Mesenchymal stem cell (in vitro differentiated cells and primary cell): ENCODE measurements at regions not wholly inside any gene's neighbourhood (a gene's known extent, or its start where the extent isn't known, plus 50 kb on each side); places are given as distances from the start of the nearest gene placed in this dataset.

Source experiments
- DNase-seq: peaks from one replicate; pipeline ENCODE4 v3.0.0-alpha.2; 2013
- H2AFZ ChIP-seq: one replicate; pipeline ENCODE4 v1.6.1; 2013; ENCODE audit warnings: low read depth, mild to moderate bottlenecking, control low read depth, inconsistent platforms, low read length, moderate library complexity
- H2AK5ac ChIP-seq: 2 replicates; pipeline ENCODE4 v1.6.1; 2013; ENCODE audit warnings: low read length, moderate library complexity, mild to moderate bottlenecking, inconsistent platforms; ENCODE audit not compliant: severe bottlenecking
- H2BK120ac ChIP-seq: one replicate; pipeline ENCODE4 v1.6.1; 2013; ENCODE audit warnings: low read depth, mild to moderate bottlenecking, inconsistent platforms, low read length, moderate library complexity
- H2BK12ac ChIP-seq, 2 experiments: one replicate each; pipeline ENCODE4 v1.6.1; 2013; ENCODE audit warnings: inconsistent platforms in 2 of 2, low read length in 2 of 2, mild to moderate bottlenecking in 2 of 2, moderate library complexity in 2 of 2, control low read depth in 1 of 2
- H2BK15ac ChIP-seq: one replicate; pipeline ENCODE4 v1.6.1; 2013; ENCODE audit warnings: mild to moderate bottlenecking, low read depth, inconsistent platforms; ENCODE audit not compliant: poor library complexity, severe bottlenecking
- H2BK5ac ChIP-seq: 2 replicates; pipeline ENCODE4 v1.6.1; 2013; ENCODE audit warnings: low read depth, mild to moderate bottlenecking, low read length, control low read depth, inconsistent platforms; ENCODE audit not compliant: poor library complexity, severe bottlenecking
- H3K14ac ChIP-seq, 2 experiments: one replicate each; pipeline ENCODE4 v1.6.1; 2013; ENCODE audit warnings: inconsistent platforms in 2 of 2, low read length in 2 of 2, control low read depth in 1 of 2, mild to moderate bottlenecking in 1 of 2, moderate library complexity in 1 of 2
- H3K18ac ChIP-seq, 2 experiments: one replicate each; pipeline ENCODE4 v1.6.1; 2013; ENCODE audit warnings: inconsistent platforms in 2 of 2, low read length in 2 of 2, control low read depth in 1 of 2, low read depth in 1 of 2, mild to moderate bottlenecking in 1 of 2
- H3K23ac ChIP-seq, 2 experiments: one replicate each; pipeline ENCODE4 v1.6.1; 2013; ENCODE audit warnings: inconsistent platforms in 2 of 2, low read length in 2 of 2, mild to moderate bottlenecking in 2 of 2, moderate library complexity in 2 of 2, control low read depth in 1 of 2
- H3K27ac ChIP-seq: 2 replicates; pipeline ENCODE4 v1.5.1; 2013; ENCODE audit warnings: mild to moderate bottlenecking, moderate library complexity, low read length, control low read depth, inconsistent platforms; ENCODE audit not compliant: poor library complexity, severe bottlenecking
- H3K27me3 ChIP-seq, 2 experiments: 2 replicates each; pipeline versions ENCODE4 v1.6.1 to v1.7.0; 2013; ENCODE audit warnings: low read length in 2 of 2, mild to moderate bottlenecking in 2 of 2, moderate library complexity in 2 of 2, control low read depth in 1 of 2, inconsistent platforms in 1 of 2; ENCODE audit not compliant: control insufficient read depth in 1 of 2, insufficient read depth in 1 of 2
- H3K36me3 ChIP-seq, 2 experiments: 2 replicates each; pipeline versions ENCODE4 v1.6.1 to v1.7.0; 2013; ENCODE audit warnings: low read length in 2 of 2, control low read depth in 1 of 2, inconsistent platforms in 1 of 2, low read depth in 1 of 2, mild to moderate bottlenecking in 1 of 2; ENCODE audit not compliant: insufficient read depth in 2 of 2, control insufficient read depth in 1 of 2
- H3K4ac ChIP-seq, 2 experiments: one replicate each; pipeline ENCODE4 v1.6.1; 2013; ENCODE audit warnings: inconsistent platforms in 2 of 2, low read length in 2 of 2, mild to moderate bottlenecking in 2 of 2, moderate library complexity in 2 of 2, control low read depth in 1 of 2, low read depth in 1 of 2
- H3K4me1 ChIP-seq: 2 replicates; pipeline ENCODE4 v1.6.1; 2013; ENCODE audit warnings: low read depth, low read length, control low read depth; ENCODE audit not compliant: control insufficient read depth, insufficient read depth
- H3K4me2 ChIP-seq: 2 replicates; pipeline ENCODE4 v1.6.1; 2013; ENCODE audit warnings: low read length, mild to moderate bottlenecking, inconsistent platforms; ENCODE audit not compliant: poor library complexity, severe bottlenecking
- H3K4me3 ChIP-seq, 2 experiments: 2 replicates each; pipeline versions ENCODE4 v1.5.1 to v1.7.0; 2013; ENCODE audit warnings: low read length in 2 of 2, mild to moderate bottlenecking in 2 of 2, control low read depth in 1 of 2, low read depth in 1 of 2; ENCODE audit not compliant: insufficient read depth in 1 of 2
- H3K79me1 ChIP-seq: replicated peaks from 2 replicates; pipeline ENCODE4 v1.6.1; 2013; ENCODE audit warnings: mild to moderate bottlenecking, control low read depth, low read length, inconsistent platforms; ENCODE audit not compliant: poor library complexity, severe bottlenecking
- H3K9ac ChIP-seq: 2 replicates; pipeline ENCODE4 v1.7.0; 2013; ENCODE audit warnings: mild to moderate bottlenecking, low read length, moderate library complexity
- H3K9me3 ChIP-seq: 2 replicates; pipeline ENCODE4 v1.7.0; 2013; ENCODE audit warnings: mild to moderate bottlenecking, low read length; ENCODE audit not compliant: control insufficient read depth
- H4K8ac ChIP-seq: one replicate; pipeline ENCODE4 v1.6.1; 2013; ENCODE audit warnings: inconsistent platforms, mild to moderate bottlenecking, low read length, moderate library complexity
- H4K91ac ChIP-seq: one replicate; pipeline ENCODE4 v1.6.1; 2013; ENCODE audit warnings: mild to moderate bottlenecking, low read length, inconsistent platforms
- WGBS: methylation state at CpG from one replicate; pipeline ENCODE4 v1.1.7; 2013; ENCODE audit warnings: mixed read lengths; 5-methylcytosine and 5-hydroxymethylcytosine counted together

DNA sequence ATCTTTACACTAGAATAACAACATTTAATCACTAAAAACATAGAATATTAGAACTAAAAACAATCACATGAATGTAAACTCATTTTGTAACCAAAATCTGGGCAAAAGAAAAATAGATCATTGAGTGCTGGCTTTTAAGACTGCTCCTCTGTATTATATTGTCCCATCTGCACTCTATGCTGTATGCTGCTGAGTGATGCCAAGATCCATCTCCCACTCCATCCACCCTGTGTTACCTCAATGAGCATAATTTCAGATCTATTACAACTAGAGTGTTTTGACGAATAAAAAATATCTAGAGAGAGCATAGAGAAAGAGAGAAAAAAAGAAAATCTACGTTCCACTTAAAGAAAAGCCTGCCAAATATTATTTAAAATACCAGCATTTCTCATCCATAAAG lies 1060.4 kb downstream of the ZPLD1 start:
- no peaks in the 10 kb centered on the region for H3K27me3 ChIP-seq
- H3K4me1 ChIP-seq: no peaks in the 10 kb centered on the region
- no peak overlapping the region for H4K91ac ChIP-seq
- no peaks in the 10 kb centered on the region for H3K9me3 ChIP-seq
- H3K79me1 ChIP-seq: no peaks in the 10 kb centered on the region
- no peak overlapping the region for H3K18ac ChIP-seq
- no peak overlapping the region for H3K23ac ChIP-seq
- H2BK15ac ChIP-seq: no peak overlapping the region
- H3K27ac ChIP-seq: no peak overlapping the region
- no peak overlapping the region for H3K4me2 ChIP-seq
- H3K4me3 ChIP-seq: no peak overlapping the region
- H2BK120ac ChIP-seq: no peak overlapping the region
- no peak overlapping the region for H3K14ac ChIP-seq
- WGBS: no CpG with 5 or more reads among the region's 2 CpGs
- no peak overlapping the region for H2BK5ac ChIP-seq
- no peak overlapping the region for H2AK5ac ChIP-seq
- H2AFZ ChIP-seq: no peak overlapping the region
- no peak overlapping the region for H4K8ac ChIP-seq
- no peaks in the 10 kb centered on the region for H3K36me3 ChIP-seq
- H3K9ac ChIP-seq: no peak overlapping the region
- H2BK12ac ChIP-seq: no peak overlapping the region
- no peak overlapping the region for H3K4ac ChIP-seq
- DNase-seq: no peak

DNA sequence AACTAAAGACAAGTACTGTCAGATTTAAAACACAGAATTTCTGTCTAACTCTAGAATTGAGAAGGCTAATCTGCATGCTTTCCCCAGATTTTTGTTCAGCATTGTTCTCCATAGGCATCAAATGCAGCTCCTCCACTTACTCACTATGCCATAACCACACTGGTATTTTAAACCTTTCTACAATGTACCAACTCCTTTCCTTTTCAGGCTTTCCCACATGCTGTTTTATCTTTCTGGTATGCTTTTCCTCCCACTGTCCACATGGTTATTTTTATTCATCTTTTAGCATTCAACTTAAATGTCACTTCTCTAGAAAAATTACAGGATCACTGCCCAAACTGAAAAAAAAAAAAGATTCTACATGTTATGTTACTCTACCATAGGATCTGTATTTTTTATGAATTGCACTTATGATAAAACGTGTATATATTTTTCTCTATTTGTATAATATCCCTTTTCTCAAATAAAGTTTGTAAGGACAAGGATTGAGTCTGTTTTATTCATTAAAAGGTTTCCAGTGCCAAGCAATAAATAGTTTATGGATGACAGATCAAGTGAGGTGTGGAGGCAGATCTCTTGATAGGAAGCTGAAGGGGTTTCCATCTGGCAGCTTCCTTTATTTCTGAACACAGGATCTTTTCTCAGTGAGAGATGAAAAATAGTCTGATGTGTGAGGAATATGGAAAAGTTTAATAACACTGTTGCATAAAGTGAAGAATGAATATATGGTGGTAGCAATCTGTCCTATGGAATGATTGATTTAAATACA lies 1064.5 kb downstream of the ZPLD1 start:
- H3K14ac ChIP-seq: no peak overlapping the region
- no peaks in the 10 kb centered on the region for H3K4me1 ChIP-seq
- no peak overlapping the region for H3K4ac ChIP-seq
- H4K91ac ChIP-seq: no peak overlapping the region
- peak overlapping the region; percentile 78 for H3K27ac ChIP-seq
- H3K36me3 ChIP-seq: no peaks in the 10 kb centered on the region
- no peak overlapping the region for H2BK120ac ChIP-seq
- H3K9me3 ChIP-seq: no peaks in the 10 kb centered on the region
- H4K8ac ChIP-seq: no peak overlapping the region
- no peak overlapping the region for H2AFZ ChIP-seq
- no peak overlapping the region for H2BK12ac ChIP-seq
- H3K79me1 ChIP-seq: no peaks in the 10 kb centered on the region
- H3K9ac ChIP-seq: no peak overlapping the region
- H3K4me3 ChIP-seq: no peak overlapping the region
- no peak overlapping the region for H2AK5ac ChIP-seq
- H3K27me3 ChIP-seq: no peaks in the 10 kb centered on the region
- no peak overlapping the region for H3K4me2 ChIP-seq
- DNase-seq: peak; percentile 3
- H3K18ac ChIP-seq: no peak overlapping the region
- H2BK5ac ChIP-seq: no peak overlapping the region
- no peak overlapping the region for H2BK15ac ChIP-seq
- H3K23ac ChIP-seq: no peak overlapping the region
- no CpG with 5 or more reads among the region's 1 CpG for WGBS

DNA sequence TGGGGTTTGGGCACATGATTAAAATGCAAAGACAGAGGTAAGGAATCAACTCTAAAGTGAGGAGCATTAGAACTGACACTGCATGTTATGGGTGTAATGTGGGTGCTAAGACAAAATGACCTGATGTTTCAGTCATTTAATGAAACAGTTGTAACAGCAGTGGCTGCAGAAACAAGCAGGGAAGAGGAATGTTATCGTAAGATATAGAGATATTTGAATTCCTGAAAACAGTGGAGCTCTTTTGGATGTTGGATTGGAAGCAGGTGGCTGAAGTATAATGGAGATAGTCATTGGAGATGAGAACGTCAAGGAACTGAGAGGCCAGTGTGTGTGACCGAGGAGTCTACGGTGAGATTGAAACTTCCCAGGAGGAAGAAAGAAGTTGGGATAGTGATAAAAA lies 1065.2 kb downstream of the ZPLD1 start:
- DNase-seq: no peak
- H3K4me2 ChIP-seq: no peak overlapping the region
- H3K27me3 ChIP-seq: no peaks in the 10 kb centered on the region
- H2BK12ac ChIP-seq: no peak overlapping the region
- peak overlapping the region; percentile 57 for H3K27ac ChIP-seq
- H3K4me3 ChIP-seq: no peak overlapping the region
- H2BK15ac ChIP-seq: no peak overlapping the region
- H2BK5ac ChIP-seq: no peak overlapping the region
- H3K9ac ChIP-seq: no peak overlapping the region
- no peak overlapping the region for H4K91ac ChIP-seq
- H3K79me1 ChIP-seq: no peaks in the 10 kb centered on the region
- H3K14ac ChIP-seq: no peak overlapping the region
- H3K4me1 ChIP-seq: no peaks in the 10 kb centered on the region
- no peak overlapping the region for H4K8ac ChIP-seq
- H2AFZ ChIP-seq: no peak overlapping the region
- no peak overlapping the region for H3K18ac ChIP-seq
- no peak overlapping the region for H2AK5ac ChIP-seq
- H3K4ac ChIP-seq: no peak overlapping the region
- no peaks in the 10 kb centered on the region for H3K36me3 ChIP-seq
- H2BK120ac ChIP-seq: no peak overlapping the region
- H3K23ac ChIP-seq: no peak overlapping the region
- WGBS: 89% methylated on average over 4 of the region's 4 CpGs
- no peaks in the 10 kb centered on the region for H3K9me3 ChIP-seq

DNA sequence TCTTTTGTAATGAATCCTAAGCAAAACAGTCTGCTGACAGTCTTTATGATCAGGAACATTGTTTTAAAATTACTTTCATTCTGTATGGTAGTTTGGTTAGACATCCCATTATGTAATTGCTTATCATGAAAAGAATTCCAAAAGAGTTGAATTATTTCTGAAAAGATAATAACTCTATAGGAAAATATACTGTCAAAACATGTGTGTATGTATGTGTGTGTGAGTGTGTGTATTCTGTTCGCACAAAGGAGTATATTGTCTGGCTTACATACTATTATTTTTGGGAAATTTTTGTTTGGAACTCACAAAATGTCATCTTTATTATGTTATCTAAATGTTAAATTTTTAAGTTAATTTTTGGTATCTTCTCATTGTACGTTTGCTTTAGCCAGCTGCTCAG lies 1075.9 kb downstream of the ZPLD1 start:
- H2AFZ ChIP-seq: no peak overlapping the region
- no peak overlapping the region for H2BK12ac ChIP-seq
- no peak overlapping the region for H3K4me3 ChIP-seq
- no peak overlapping the region for H3K9ac ChIP-seq
- H3K79me1 ChIP-seq: no peaks in the 10 kb centered on the region
- H3K4ac ChIP-seq: no peak overlapping the region
- H2AK5ac ChIP-seq: no peak overlapping the region
- peaks cover 11% of the 10 kb centered on the region for H3K9me3 ChIP-seq
- no peak overlapping the region for H2BK120ac ChIP-seq
- no peaks in the 10 kb centered on the region for H3K27me3 ChIP-seq
- DNase-seq: no peak
- WGBS: 67% methylated on average over 1 of the region's 2 CpGs
- H3K23ac ChIP-seq: no peak overlapping the region
- no peaks in the 10 kb centered on the region for H3K4me1 ChIP-seq
- no peak overlapping the region for H4K91ac ChIP-seq
- no peaks in the 10 kb centered on the region for H3K36me3 ChIP-seq
- no peak overlapping the region for H3K27ac ChIP-seq
- no peak overlapping the region for H4K8ac ChIP-seq
- no peak overlapping the region for H2BK15ac ChIP-seq
- no peak overlapping the region for H3K4me2 ChIP-seq
- H3K18ac ChIP-seq: no peak overlapping the region
- H3K14ac ChIP-seq: no peak overlapping the region
- H2BK5ac ChIP-seq: no peak overlapping the region
